WTC11 (cell line): ENCODE measurements at regions not wholly inside any gene's neighbourhood (a gene's known extent, or its start where the extent isn't known, plus 50 kb on each side); places are given as distances from the start of the nearest gene placed in this dataset.

Experiments used
- ATAC-seq: fragments of 200-7000 bp; cut with Tn5 transposase; 2 replicates; pipeline ENCODE4 v1.10.0; 2021; ENCODE audit warnings: mild to moderate bottlenecking, moderate library complexity
- CTCF ChIA-PET: fragments of 300-600 bp; sonication (Branson Sonifier 250); formaldehyde crosslinking; loops from one replicate; lab custom pipeline; 2021; ENCODE audit warnings: antibody characterized with exemption; lab: Charles Lee
- POLR2A ChIA-PET: fragments of 350-600 bp; sonication (Branson Sonifier 250); formaldehyde crosslinking; loops from one replicate; lab custom pipeline; 2021; ENCODE audit warnings: antibody characterized with exemption; lab: Charles Lee
- DNase-seq: peaks from one replicate; pipeline ENCODE4 v3.0.0; 2021; ENCODE audit warnings: low spot score
- H3K27ac Mint-ChIP-seq: 2 replicates; pipeline ENCODE4 v1.8.0; 2021; ENCODE audit warnings: mixed read lengths
- H3K27me3 Mint-ChIP-seq: 2 replicates; pipeline ENCODE4 v1.8.0; 2021; ENCODE audit warnings: low read depth, mild to moderate bottlenecking, moderate library complexity, mixed read lengths
- H3K36me3 Mint-ChIP-seq: 2 replicates; pipeline ENCODE4 v1.8.0; 2021; ENCODE audit warnings: mixed read lengths
- H3K4me1 Mint-ChIP-seq: 2 replicates; pipeline ENCODE4 v1.8.0; 2022; ENCODE audit warnings: mixed read lengths
- H3K4me3 Mint-ChIP-seq: 2 replicates; pipeline ENCODE4 v1.8.0; 2021; ENCODE audit warnings: mild to moderate bottlenecking, moderate library complexity, mixed read lengths
- H3K9me3 Mint-ChIP-seq: 2 replicates; pipeline ENCODE4 v1.8.0; 2021; ENCODE audit warnings: mixed read lengths
- CBFB ChIP-seq: sonication (generic); formaldehyde crosslinking; IDR thresholded peaks from 2 replicates; pipeline ENCODE4 v1.8.1; 2022; ENCODE audit warnings: mild to moderate bottlenecking, low read depth, missing genetic modification reagents
- CREB1 ChIP-seq: sonication (generic); formaldehyde crosslinking; IDR thresholded peaks from 2 replicates; pipeline ENCODE4 v1.8.0; 2023; ENCODE audit warnings: mild to moderate bottlenecking, missing genetic modification reagents
- FOXK1 ChIP-seq: sonication (generic); formaldehyde crosslinking; IDR thresholded peaks from 2 replicates; pipeline ENCODE4 v1.8.0; 2022; ENCODE audit warnings: mild to moderate bottlenecking, moderate library complexity, missing genetic modification reagents
- MXD4 ChIP-seq: fragments of 250-450 bp; sonication (Bioruptor Pico); IDR thresholded peaks from 2 replicates; pipeline ENCODE4 v1.8.0; 2021; ENCODE audit warnings: mild to moderate bottlenecking, moderate library complexity, borderline replicate concordance
- OVOL2 ChIP-seq: fragments of 250-450 bp; sonication (Bioruptor Pico); IDR thresholded peaks from 2 replicates; pipeline ENCODE4 v1.9.0; 2021; ENCODE audit warnings: mild to moderate bottlenecking, borderline replicate concordance
- PRRX2 ChIP-seq: fragments of 250-450 bp; sonication (Bioruptor Pico); IDR thresholded peaks from 2 replicates; pipeline ENCODE4 v1.8.0; 2021; ENCODE audit warnings: mild to moderate bottlenecking
- SOX15 ChIP-seq: fragments of 250-450 bp; sonication (Bioruptor Pico); IDR thresholded peaks from 2 replicates; pipeline ENCODE4 v1.9.0; 2021; ENCODE audit warnings: mild to moderate bottlenecking
- TEAD1 ChIP-seq: sonication (generic); formaldehyde crosslinking; IDR thresholded peaks from 2 replicates; pipeline ENCODE4 v1.8.0; 2022; ENCODE audit warnings: mild to moderate bottlenecking, missing genetic modification reagents
- ZBTB21 ChIP-seq: sonication (generic); formaldehyde crosslinking; IDR thresholded peaks from 2 replicates; pipeline ENCODE4 v1.8.1; 2023; ENCODE audit warnings: mild to moderate bottlenecking, missing genetic modification reagents, borderline replicate concordance
- ZNF232 ChIP-seq: sonication (generic); formaldehyde crosslinking; IDR thresholded peaks from 2 replicates; pipeline ENCODE4 v1.8.0; 2022; ENCODE audit warnings: mild to moderate bottlenecking, missing genetic modification reagents
- ZNF416 ChIP-seq: fragments of 250-450 bp; sonication (Bioruptor Pico); IDR thresholded peaks from 2 replicates; pipeline ENCODE4 v1.9.0; 2021; ENCODE audit warnings: mild to moderate bottlenecking, inconsistent platforms
- TF ChIP-seq, protein P1 (sequence below): fragments of 250-450 bp; sonication (Bioruptor Pico); IDR thresholded peaks from 2 replicates; pipeline ENCODE4 v1.8.0; 2021; ENCODE audit warnings: mild to moderate bottlenecking
- TF ChIP-seq, protein P2 (sequence below): sonication (generic); formaldehyde crosslinking; IDR thresholded peaks from 2 replicates; pipeline ENCODE4 v1.8.0; 2022; ENCODE audit warnings: mild to moderate bottlenecking, missing genetic modification reagents
- TF ChIP-seq, protein P3 (sequence below): fragments of 250-450 bp; sonication (Bioruptor Pico); IDR thresholded peaks from 2 replicates; pipeline ENCODE4 v1.9.0; 2021; ENCODE audit warnings: moderate library complexity, mild to moderate bottlenecking, inconsistent platforms, borderline replicate concordance
- TF ChIP-seq, protein P4 (sequence below): sonication (generic); formaldehyde crosslinking; IDR thresholded peaks from 2 replicates; pipeline ENCODE4 v1.8.1; 2023; ENCODE audit warnings: mild to moderate bottlenecking, missing genetic modification reagents
- TF ChIP-seq, protein P5 (sequence below): sonication (generic); formaldehyde crosslinking; IDR thresholded peaks from 2 replicates; pipeline ENCODE4 v1.8.1; 2023; ENCODE audit warnings: mild to moderate bottlenecking, missing genetic modification reagents, moderate library complexity
- TF ChIP-seq, protein P6 (sequence below): sonication (generic); formaldehyde crosslinking; IDR thresholded peaks from 2 replicates; pipeline ENCODE4 v1.8.0; 2022; ENCODE audit warnings: mild to moderate bottlenecking, missing genetic modification reagents
- TF ChIP-seq, protein P7 (sequence below): fragments of 250-450 bp; sonication (Bioruptor Pico); IDR thresholded peaks from 2 replicates; pipeline ENCODE4 v1.9.0; 2021; ENCODE audit warnings: mild to moderate bottlenecking, borderline replicate concordance
- TF ChIP-seq, protein P8 (sequence below): fragments of 250-450 bp; sonication (Bioruptor Pico); IDR thresholded peaks from 2 replicates; pipeline ENCODE4 v2.1.2; 2022; ENCODE audit warnings: mild to moderate bottlenecking, moderate library complexity

DNA sequence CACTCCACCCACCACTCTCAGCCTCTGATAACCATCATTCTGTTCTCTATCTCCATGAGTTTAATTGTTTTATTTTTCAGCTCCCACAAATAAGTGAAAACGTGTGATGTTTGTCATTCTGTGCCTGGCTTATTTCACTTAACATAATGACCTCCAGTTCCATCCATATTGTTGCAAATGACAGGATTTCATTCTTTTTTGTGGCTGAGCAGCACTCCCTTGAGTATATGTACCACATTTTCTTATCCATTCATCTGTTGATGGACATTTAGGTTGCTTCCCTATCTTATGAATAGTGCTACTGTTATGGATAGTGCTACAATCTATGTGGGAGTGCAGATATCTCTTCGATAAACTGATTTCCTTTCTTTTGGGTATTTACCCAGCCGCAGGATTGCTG, 103.3 kb upstream of the PDE7B start:
- TF ChIP-seq, protein P1, sequence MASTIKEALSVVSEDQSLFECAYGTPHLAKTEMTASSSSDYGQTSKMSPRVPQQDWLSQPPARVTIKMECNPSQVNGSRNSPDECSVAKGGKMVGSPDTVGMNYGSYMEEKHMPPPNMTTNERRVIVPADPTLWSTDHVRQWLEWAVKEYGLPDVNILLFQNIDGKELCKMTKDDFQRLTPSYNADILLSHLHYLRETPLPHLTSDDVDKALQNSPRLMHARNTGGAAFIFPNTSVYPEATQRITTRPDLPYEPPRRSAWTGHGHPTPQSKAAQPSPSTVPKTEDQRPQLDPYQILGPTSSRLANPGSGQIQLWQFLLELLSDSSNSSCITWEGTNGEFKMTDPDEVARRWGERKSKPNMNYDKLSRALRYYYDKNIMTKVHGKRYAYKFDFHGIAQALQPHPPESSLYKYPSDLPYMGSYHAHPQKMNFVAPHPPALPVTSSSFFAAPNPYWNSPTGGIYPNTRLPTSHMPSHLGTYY (CRISPR knock-in tag), result no peak
- TF ChIP-seq PRRX2 (CRISPR knock-in tag), result no peak
- TF ChIP-seq, protein P2, sequence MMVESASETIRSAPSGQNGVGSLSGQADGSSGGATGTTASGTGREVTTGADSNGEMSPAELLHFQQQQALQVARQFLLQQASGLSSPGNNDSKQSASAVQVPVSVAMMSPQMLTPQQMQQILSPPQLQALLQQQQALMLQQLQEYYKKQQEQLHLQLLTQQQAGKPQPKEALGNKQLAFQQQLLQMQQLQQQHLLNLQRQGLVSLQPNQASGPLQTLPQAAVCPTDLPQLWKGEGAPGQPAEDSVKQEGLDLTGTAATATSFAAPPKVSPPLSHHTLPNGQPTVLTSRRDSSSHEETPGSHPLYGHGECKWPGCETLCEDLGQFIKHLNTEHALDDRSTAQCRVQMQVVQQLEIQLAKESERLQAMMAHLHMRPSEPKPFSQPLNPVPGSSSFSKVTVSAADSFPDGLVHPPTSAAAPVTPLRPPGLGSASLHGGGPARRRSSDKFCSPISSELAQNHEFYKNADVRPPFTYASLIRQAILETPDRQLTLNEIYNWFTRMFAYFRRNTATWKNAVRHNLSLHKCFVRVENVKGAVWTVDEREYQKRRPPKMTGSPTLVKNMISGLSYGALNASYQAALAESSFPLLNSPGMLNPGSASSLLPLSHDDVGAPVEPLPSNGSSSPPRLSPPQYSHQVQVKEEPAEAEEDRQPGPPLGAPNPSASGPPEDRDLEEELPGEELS (CRISPR knock-in tag), result no peak
- no peak for ATAC-seq
- H3K36me3 Mint-ChIP-seq, result no peaks in the 10 kb centered on the region
- no peaks in the 10 kb centered on the region for H3K27me3 Mint-ChIP-seq
- H3K27ac Mint-ChIP-seq, result no peak overlapping the region
- DNase-seq, result no peak
- ChIA-PET POLR2A (no interaction called here), CTCF (no interaction called here)
- no peaks in the 10 kb centered on the region for H3K4me1 Mint-ChIP-seq
- H3K9me3 Mint-ChIP-seq, result no peaks in the 10 kb centered on the region
- no peak overlapping the region for H3K4me3 Mint-ChIP-seq

DNA sequence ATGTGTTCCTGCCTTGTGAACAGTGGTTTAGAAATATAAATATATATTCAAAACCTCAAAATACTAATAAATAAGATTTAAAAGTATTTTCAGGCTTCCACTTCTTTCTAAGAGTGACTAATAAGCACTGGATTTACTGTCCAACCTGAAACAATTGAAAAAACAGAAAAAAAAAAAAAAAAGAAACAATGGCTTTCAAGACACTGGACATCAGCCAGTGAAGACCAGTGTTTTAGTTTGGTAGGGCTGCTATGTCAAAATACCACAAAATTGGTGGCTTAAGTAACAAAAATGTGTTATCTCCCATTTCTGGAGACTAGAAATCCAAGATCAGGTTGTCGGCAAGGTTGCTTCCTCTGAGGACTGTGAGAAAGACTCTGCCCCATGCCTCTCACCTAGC, 101.4 kb upstream of the PDE7B start:
- no peaks in the 10 kb centered on the region for H3K9me3 Mint-ChIP-seq
- no peaks in the 10 kb centered on the region for H3K4me1 Mint-ChIP-seq
- H3K36me3 Mint-ChIP-seq, result no peaks in the 10 kb centered on the region
- H3K27me3 Mint-ChIP-seq, result no peaks in the 10 kb centered on the region
- no peak overlapping the region for H3K4me3 Mint-ChIP-seq
- POLR2A ChIA-PET, result no interaction called here
- ATAC-seq, result no peak
- H3K27ac Mint-ChIP-seq, result no peak overlapping the region
- DNase-seq, result no peak
- TF ChIP-seq ZNF416 (CRISPR knock-in tag) (no peak), ZBTB21 (no peak), SOX15 (CRISPR knock-in tag) (no peak), FOXK1 (no peak)
- TF ChIP-seq, protein P3, sequence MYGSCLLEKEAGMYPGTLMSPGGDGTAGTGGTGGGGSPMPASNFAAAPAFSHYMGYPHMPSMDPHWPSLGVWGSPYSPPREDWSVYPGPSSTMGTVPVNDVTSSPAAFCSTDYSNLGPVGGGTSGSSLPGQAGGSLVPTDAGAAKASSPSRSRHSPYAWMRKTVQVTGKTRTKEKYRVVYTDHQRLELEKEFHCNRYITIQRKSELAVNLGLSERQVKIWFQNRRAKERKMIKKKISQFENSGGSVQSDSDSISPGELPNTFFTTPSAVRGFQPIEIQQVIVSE (CRISPR knock-in tag), result no peak
- TF ChIP-seq, protein P4, sequence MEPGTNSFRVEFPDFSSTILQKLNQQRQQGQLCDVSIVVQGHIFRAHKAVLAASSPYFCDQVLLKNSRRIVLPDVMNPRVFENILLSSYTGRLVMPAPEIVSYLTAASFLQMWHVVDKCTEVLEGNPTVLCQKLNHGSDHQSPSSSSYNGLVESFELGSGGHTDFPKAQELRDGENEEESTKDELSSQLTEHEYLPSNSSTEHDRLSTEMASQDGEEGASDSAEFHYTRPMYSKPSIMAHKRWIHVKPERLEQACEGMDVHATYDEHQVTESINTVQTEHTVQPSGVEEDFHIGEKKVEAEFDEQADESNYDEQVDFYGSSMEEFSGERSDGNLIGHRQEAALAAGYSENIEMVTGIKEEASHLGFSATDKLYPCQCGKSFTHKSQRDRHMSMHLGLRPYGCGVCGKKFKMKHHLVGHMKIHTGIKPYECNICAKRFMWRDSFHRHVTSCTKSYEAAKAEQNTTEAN, result no peak
- TF ChIP-seq, protein P5, sequence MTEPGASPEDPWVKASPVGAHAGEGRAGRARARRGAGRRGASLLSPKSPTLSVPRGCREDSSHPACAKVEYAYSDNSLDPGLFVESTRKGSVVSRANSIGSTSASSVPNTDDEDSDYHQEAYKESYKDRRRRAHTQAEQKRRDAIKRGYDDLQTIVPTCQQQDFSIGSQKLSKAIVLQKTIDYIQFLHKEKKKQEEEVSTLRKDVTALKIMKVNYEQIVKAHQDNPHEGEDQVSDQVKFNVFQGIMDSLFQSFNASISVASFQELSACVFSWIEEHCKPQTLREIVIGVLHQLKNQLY (CRISPR knock-in tag), result no peak
- TF ChIP-seq, protein P6, sequence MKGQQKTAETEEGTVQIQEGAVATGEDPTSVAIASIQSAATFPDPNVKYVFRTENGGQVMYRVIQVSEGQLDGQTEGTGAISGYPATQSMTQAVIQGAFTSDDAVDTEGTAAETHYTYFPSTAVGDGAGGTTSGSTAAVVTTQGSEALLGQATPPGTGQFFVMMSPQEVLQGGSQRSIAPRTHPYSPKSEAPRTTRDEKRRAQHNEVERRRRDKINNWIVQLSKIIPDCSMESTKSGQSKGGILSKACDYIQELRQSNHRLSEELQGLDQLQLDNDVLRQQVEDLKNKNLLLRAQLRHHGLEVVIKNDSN (CRISPR knock-in tag), result no peak
- TF ChIP-seq, all 79 proteins: peak for 0
- CTCF ChIA-PET, result interaction anchor here (1.3 kb wide), 1 partner anchor 10 kb away, joined by 3 read pairs; no protein-coding TSS in a partner anchor

DNA sequence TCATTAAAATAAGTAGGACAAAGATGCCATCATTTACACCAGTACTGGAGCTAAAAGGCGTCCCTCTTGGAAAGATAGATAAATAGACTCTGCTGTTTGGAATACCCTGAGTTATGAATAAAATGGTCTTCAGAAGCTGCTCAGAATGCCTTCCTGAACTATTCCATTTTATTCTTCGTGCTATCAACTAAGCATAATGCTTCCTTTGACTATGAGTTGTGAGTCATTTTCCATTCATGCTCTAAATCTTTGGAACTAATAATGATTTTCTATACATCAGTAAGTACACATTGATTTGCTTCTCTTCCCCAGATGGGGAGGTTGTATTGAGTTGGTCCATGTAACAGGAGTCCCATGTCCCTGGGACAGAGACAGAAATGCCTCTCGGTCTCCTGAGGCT, 98.3 kb upstream of the PDE7B start:
- no peak for ATAC-seq
- ChIA-PET CTCF (no interaction called here), POLR2A (no interaction called here)
- Mint-ChIP-seq H3K27me3 (no peaks in the 10 kb centered on the region), H3K27ac (no peak overlapping the region), H3K4me1 (no peaks in the 10 kb centered on the region), H3K36me3 (no peaks in the 10 kb centered on the region), H3K9me3 (no peaks in the 10 kb centered on the region), H3K4me3 (no peak overlapping the region)
- no peak for DNase-seq
- TF ChIP-seq MXD4 (CRISPR knock-in tag), result no peak
- TF ChIP-seq, protein P7, sequence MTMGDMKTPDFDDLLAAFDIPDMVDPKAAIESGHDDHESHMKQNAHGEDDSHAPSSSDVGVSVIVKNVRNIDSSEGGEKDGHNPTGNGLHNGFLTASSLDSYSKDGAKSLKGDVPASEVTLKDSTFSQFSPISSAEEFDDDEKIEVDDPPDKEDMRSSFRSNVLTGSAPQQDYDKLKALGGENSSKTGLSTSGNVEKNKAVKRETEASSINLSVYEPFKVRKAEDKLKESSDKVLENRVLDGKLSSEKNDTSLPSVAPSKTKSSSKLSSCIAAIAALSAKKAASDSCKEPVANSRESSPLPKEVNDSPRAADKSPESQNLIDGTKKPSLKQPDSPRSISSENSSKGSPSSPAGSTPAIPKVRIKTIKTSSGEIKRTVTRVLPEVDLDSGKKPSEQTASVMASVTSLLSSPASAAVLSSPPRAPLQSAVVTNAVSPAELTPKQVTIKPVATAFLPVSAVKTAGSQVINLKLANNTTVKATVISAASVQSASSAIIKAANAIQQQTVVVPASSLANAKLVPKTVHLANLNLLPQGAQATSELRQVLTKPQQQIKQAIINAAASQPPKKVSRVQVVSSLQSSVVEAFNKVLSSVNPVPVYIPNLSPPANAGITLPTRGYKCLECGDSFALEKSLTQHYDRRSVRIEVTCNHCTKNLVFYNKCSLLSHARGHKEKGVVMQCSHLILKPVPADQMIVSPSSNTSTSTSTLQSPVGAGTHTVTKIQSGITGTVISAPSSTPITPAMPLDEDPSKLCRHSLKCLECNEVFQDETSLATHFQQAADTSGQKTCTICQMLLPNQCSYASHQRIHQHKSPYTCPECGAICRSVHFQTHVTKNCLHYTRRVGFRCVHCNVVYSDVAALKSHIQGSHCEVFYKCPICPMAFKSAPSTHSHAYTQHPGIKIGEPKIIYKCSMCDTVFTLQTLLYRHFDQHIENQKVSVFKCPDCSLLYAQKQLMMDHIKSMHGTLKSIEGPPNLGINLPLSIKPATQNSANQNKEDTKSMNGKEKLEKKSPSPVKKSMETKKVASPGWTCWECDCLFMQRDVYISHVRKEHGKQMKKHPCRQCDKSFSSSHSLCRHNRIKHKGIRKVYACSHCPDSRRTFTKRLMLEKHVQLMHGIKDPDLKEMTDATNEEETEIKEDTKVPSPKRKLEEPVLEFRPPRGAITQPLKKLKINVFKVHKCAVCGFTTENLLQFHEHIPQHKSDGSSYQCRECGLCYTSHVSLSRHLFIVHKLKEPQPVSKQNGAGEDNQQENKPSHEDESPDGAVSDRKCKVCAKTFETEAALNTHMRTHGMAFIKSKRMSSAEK, result no peak
- no peak for TF ChIP-seq ZNF232
- no peak for TF ChIP-seq ZBTB21
- TF ChIP-seq, protein P8, sequence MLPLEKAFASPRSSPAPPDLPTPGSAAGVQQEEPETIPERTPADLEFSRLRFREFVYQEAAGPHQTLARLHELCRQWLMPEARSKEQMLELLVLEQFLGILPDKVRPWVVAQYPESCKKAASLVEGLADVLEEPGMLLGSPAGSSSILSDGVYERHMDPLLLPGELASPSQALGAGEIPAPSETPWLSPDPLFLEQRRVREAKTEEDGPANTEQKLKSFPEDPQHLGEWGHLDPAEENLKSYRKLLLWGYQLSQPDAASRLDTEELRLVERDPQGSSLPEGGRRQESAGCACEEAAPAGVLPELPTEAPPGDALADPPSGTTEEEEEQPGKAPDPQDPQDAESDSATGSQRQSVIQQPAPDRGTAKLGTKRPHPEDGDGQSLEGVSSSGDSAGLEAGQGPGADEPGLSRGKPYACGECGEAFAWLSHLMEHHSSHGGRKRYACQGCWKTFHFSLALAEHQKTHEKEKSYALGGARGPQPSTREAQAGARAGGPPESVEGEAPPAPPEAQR (CRISPR knock-in tag), result no peak
- TF ChIP-seq CREB1 (CRISPR knock-in tag), result no peak
- TF ChIP-seq CBFB (CRISPR knock-in tag), result no peak
- no peak for TF ChIP-seq TEAD1
- no peak for TF ChIP-seq OVOL2
